Stomach (tissue), 8 donors: ENCODE measurements at regions not wholly inside any gene's neighbourhood (a gene's known extent, or its start where the extent isn't known, plus 50 kb on each side); places are given as distances from the start of the nearest gene placed in this dataset.
"Not testable (repeated sequence)": the region's sequence is repeated elsewhere in the genome, so short reads cannot be mapped to it uniquely, and the experiment has no call there.

Experiments used
- DNase-seq, 2 donors: peaks; one replicate each; pipeline versions ENCODE4 v3.0.0 to v3.0.0-alpha.2; 2013 to 2019
- H3K27ac ChIP-seq, 5 donors: fragments of 200-600 bp in 4 of 5; sonication (generic) in 4 of 5; one replicate each; pipeline ENCODE4 v1.5.1; 2013 to 2019; ENCODE audit warnings: mild to moderate bottlenecking in 1 of 5, moderate library complexity in 1 of 5
- H3K27me3 ChIP-seq, 3 donors: fragments of 200-600 bp; sonication (generic); one replicate each; pipeline ENCODE4 v1.5.1; 2017 to 2019; ENCODE audit warnings: mixed run types in 1 of 3
- H3K36me3 ChIP-seq, 4 donors: fragments of 200-600 bp; sonication (generic); 1 replicate in 3 of 4; 2 replicates in 1 of 4; pipeline ENCODE4 v1.5.1; 2016 to 2019
- H3K4me1 ChIP-seq, 4 donors: fragments of 200-600 bp; sonication (generic); one replicate each; pipeline ENCODE4 v1.5.1; 2016 to 2019
- H3K4me3 ChIP-seq, 4 donors: fragments of 200-600 bp; sonication (generic) in 3 of 4; one replicate each; pipeline ENCODE4 v1.5.1; 2016 to 2019; ENCODE audit warnings: mild to moderate bottlenecking in 1 of 4
- H3K9me3 ChIP-seq, 4 donors: fragments of 200-600 bp; sonication (generic); one replicate each; pipeline ENCODE4 v1.5.1; 2016 to 2019
- EP300 ChIP-seq: sonication (generic); formaldehyde crosslinking; IDR thresholded peaks from one replicate; pipeline ENCODE4 v1.6.1; 2017; ENCODE audit warnings: antibody characterized with exemption
- POLR2A ChIP-seq, 4 donors: fragments of 450-650 bp; IDR thresholded peaks; one replicate each; pipeline ENCODE4 v1.6.1; 2016; ENCODE audit warnings: antibody characterized with exemption in 4 of 4, control low read depth in 2 of 4, mild to moderate bottlenecking in 1 of 4, moderate library complexity in 1 of 4
- POLR2AphosphoS5 ChIP-seq, 3 donors: sonication (generic); formaldehyde crosslinking; IDR thresholded peaks; one replicate each; pipeline ENCODE4 v1.6.1; 2016; ENCODE audit warnings: antibody characterized with exemption in 3 of 3
- WGBS, 5 donors: extraction: QIAGEN DNeasy Blood & Tissue Kit in 3 of 5; methylation state at CpG; one replicate each; pipeline versions ENCODE4 v1.1.5 to v1.1.7; 2013 to 2018; 5-methylcytosine and 5-hydroxymethylcytosine counted together
- intact Hi-C: fragments of 100-400 bp; cut with DNase I; formaldehyde crosslinking; loops from one replicate; pipeline ENCODE4 v1.15.1; 2023; ENCODE audit warnings: low total_unique reads
- TF ChIP-seq, protein P1 (sequence below), 7 experiments: fragments of 450-650 bp in 4 of 7; fragments of 200-600 bp in 3 of 7; sonication (generic) in 3 of 7; IDR thresholded peaks; one replicate each; pipeline ENCODE4 v1.5.1; 2016 to 2019; ENCODE audit warnings: antibody characterized with exemption in 7 of 7, control low read depth in 2 of 7, mild to moderate bottlenecking in 1 of 7
- donor health status: healthy with polysubstance abuse.
- donor health status: Bipolar disorder and iron deficiency.
- donor health status: healthy.

DNA sequence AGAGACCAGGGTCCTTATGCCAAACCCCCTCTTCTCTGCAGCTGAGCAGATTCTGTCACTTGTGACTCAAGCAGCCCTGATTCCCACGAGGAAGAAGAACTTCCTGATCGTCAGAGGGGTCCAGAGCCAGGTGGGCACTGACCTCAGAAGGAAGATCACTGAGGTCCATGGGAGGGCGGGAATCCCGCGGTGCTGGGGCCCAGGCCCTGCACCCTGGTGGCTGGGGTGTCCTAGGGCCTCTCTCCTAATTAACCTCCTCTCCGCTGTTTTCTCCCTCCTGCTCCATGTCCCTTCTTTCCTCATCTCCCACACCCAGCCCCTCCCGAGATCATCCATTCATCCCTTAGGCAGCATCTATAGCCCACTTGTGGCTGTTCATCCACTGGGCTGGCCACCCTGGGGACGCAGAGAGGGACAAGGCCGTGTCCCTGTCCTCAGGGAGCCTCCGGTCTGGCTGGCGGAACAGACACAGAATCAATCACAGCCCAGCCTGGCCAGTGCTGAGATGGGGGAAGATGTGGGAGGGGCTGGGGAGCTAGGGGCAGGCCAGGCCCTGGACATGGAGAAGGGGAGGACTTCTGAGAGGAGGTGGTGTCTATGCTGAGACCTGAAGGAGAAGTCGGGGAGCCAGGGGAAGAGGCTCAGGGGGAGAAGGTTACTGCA, 638.3 kb downstream of the MATN1 start:
- Histone ChIP-seq H3K36me3 (no peaks in the 10 kb centered on the region), H3K27ac (peak overlapping the region in 2 of 5 donors; percentile 67 to 83), H3K4me3 (no peak overlapping the region), H3K9me3 (no peaks in the 10 kb centered on the region), H3K27me3 (peaks cover 0 to 28% (median 10%) of the 10 kb centered on the region in 3 donors), H3K4me1 (peaks cover 10 to 41% (median 21%) of the 10 kb centered on the region in 4 donors)
- WGBS, 5 donors: 70 to 80% (median 75%) methylated on average over 12 of the region's 12 CpGs
- no peak for TF ChIP-seq POLR2AphosphoS5 (IDR thresholded peaks at IDR 0.05)
- TF ChIP-seq POLR2A (IDR thresholded peaks at IDR 0.05): no peak
- TF ChIP-seq EP300: no peak
- intact Hi-C loops: no loop called here
- no peak for DNase-seq

DNA sequence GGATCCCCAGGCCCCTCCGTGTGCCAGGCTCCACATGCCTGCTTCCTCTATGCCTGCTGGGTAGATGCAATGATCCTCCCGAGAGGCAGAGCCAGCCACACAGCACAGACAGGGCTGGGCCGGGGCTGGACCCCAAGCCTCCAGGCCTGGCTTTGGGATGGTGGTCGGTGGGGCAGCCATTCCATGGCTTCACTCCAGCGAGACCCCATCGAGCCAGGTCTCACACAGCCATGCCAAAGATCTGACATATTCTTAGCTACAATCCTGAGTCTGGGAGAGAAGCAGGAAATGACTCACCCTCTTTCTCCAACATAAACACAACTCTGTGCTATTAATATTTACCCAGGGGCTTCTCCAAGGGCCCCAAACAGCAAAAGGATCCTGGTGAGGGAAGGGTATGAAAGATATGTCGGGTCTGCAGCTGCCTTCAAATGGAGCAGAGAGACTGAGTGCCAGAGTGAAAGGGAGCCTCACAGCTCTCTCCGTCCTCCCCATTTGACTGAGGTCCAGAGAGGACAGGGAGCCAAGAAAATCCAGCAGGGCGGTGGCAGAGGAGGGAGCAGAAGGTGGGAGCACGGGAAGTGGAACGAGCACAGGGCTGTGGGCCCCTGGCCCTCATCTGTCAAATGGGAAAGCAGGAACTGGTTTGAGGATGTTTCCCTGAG, 639.5 kb downstream of the MATN1 start:
- no peak overlapping the region for H3K4me3 ChIP-seq
- intact Hi-C loops: no loop called here
- DNase-seq: peak in 1 of 2 donors; percentile 72
- H3K27ac ChIP-seq: peak overlapping the region; percentile 14 to 83 (median 66)
- no peaks in the 10 kb centered on the region for H3K9me3 ChIP-seq
- WGBS, 5 donors: 12 to 27% (median 20%) methylated on average over 11 of the region's 11 CpGs
- H3K4me1 ChIP-seq: peaks cover 10 to 41% (median 21%) of the 10 kb centered on the region in 4 donors
- TF ChIP-seq POLR2AphosphoS5 (IDR thresholded peaks at IDR 0.05): no peak
- no peak for TF ChIP-seq EP300
- no peak for TF ChIP-seq POLR2A (IDR thresholded peaks at IDR 0.05)
- TF ChIP-seq, protein P1, sequence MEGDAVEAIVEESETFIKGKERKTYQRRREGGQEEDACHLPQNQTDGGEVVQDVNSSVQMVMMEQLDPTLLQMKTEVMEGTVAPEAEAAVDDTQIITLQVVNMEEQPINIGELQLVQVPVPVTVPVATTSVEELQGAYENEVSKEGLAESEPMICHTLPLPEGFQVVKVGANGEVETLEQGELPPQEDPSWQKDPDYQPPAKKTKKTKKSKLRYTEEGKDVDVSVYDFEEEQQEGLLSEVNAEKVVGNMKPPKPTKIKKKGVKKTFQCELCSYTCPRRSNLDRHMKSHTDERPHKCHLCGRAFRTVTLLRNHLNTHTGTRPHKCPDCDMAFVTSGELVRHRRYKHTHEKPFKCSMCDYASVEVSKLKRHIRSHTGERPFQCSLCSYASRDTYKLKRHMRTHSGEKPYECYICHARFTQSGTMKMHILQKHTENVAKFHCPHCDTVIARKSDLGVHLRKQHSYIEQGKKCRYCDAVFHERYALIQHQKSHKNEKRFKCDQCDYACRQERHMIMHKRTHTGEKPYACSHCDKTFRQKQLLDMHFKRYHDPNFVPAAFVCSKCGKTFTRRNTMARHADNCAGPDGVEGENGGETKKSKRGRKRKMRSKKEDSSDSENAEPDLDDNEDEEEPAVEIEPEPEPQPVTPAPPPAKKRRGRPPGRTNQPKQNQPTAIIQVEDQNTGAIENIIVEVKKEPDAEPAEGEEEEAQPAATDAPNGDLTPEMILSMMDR (IDR thresholded peaks at IDR 0.05): no peak
- peaks cover 0 to 23% (median 10%) of the 10 kb centered on the region in 3 donors for H3K27me3 ChIP-seq
- H3K36me3 ChIP-seq: no peaks in the 10 kb centered on the region

DNA sequence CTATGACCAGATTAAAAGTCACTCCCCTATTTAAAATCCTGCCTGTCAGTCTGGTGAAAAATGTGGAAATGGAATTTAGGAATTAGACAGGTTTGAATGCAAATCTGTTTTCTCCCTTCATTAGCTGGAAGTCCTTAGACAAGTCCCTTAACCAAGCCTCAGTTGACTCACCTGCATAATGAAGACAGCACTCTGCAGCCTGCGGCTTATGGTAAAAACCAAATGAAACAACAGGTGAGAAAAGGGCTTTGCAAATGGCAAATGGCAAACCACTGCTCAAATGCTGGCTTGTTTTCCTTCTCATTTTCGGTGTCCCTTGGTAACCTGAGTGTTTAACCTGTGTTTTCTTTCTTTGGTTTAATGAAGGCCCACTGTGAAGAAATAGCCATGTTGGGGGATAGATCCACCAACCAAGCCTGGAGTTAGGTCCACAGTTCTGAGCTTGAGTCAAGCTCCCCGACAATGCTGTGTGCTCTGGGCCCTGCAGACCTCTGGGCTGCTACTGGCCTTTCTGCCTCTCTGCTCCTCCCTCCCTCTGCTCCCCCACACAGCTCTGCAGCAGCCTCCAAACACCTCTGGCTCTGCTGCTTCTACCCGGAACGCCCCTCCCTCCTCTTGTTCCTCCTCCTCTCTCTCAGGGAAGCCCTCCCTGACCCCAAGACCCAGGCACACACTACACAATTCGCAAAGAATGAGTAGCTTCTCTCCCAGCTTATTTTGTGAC, 641.8 kb downstream of the MATN1 start:
- H3K9me3 ChIP-seq: peaks cover 0 to under 1% (median 0%) of the 10 kb centered on the region in 4 donors
- peaks cover 0 to 19% (median 9%) of the 10 kb centered on the region in 3 donors for H3K27me3 ChIP-seq
- WGBS, 5 donors: 52 to 71% (median 58%) methylated on average over 6 of the region's 6 CpGs
- H3K4me3 ChIP-seq: no peak overlapping the region
- DNase-seq: no peak
- no peaks in the 10 kb centered on the region for H3K36me3 ChIP-seq
- H3K27ac ChIP-seq: no peak overlapping the region
- H3K4me1 ChIP-seq: peaks cover 10 to 40% (median 21%) of the 10 kb centered on the region in 4 donors
- TF ChIP-seq, protein P1 (IDR thresholded peaks at IDR 0.05): no peak
- TF ChIP-seq POLR2AphosphoS5 (IDR thresholded peaks at IDR 0.05) (no peak), POLR2A (IDR thresholded peaks at IDR 0.05) (no peak), EP300 (no peak)
- intact Hi-C loops: no loop called here

DNA sequence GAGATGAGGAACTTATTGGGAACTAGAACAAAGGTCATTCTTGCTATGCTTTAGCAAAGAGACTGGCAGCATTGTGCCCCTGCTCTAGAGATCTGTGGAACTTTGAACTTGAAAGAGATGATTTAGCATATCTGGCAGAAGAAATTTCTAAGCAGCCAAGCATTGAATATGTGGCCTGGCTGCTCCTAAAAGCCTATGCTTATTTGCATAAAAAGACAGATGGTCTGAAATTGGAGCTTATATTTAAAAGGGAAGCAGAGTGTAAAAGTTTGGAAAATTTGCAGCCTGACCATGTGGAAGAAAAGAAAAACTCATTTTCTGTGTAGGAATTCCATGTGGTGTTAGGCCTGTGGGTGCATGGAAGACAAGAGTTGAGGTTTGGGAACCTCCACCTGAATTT, 647.5 kb downstream of the MATN1 start:
- H3K9me3 ChIP-seq, H3K4me3 ChIP-seq, H3K27me3 ChIP-seq, DNase-seq, H3K36me3 ChIP-seq, intact Hi-C loops, H3K4me1 ChIP-seq, H3K27ac ChIP-seq: not testable (repeated sequence)

DNA sequence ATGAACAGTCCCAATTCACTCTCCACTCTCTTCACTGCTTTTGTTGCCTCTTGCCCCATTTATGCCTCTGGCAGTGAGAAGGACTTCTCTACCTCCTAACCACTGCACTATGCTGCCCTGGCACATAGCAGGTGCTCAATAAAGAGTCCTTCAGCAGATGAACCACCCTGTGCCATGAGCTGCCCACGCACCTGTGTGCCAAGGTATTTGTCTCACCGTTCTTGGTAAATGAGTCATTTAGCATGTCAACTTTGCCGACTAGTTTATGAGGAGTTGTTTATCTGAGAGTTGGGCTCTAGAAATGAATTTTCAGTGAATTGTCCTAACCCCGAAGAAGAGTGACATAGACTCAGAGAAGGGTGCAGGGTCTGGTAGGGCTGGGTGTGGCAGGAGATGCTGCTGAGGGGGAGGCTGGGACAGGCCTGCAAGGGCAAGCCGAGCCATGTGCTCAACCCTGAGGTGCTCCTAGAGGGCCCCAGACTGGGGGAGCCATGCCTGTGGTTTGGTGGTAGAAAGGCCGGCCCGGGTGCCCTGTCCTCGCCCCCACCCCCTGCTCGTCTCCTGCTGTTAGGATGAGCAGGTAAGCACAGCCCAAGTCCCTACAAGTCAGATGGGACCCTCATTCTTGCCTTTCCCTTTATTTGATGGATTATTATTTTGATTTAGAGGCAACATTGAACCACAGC, 654.5 kb downstream of the MATN1 start:
- H3K36me3 ChIP-seq: no peaks in the 10 kb centered on the region
- TF ChIP-seq POLR2A (IDR thresholded peaks at IDR 0.05) (no peak), POLR2AphosphoS5 (IDR thresholded peaks at IDR 0.05) (no peak), EP300 (no peak)
- TF ChIP-seq, protein P1 (IDR thresholded peaks at IDR 0.05): no peak
- H3K4me3 ChIP-seq: no peak overlapping the region
- no peak overlapping the region for H3K27ac ChIP-seq
- DNase-seq: no peak
- H3K9me3 ChIP-seq: no peaks in the 10 kb centered on the region
- 79 to 93% (median 84%) methylated on average over 8 to 9 of the region's 9 CpGs for WGBS, 5 donors
- no peaks in the 10 kb centered on the region for H3K4me1 ChIP-seq
- intact Hi-C loops: no loop called here
- peaks cover 0 to 23% (median 0%) of the 10 kb centered on the region in 3 donors for H3K27me3 ChIP-seq
